GM12878 (cell line): ENCODE measurements at regions not wholly inside any gene's neighbourhood (a gene's known extent, or its start where the extent isn't known, plus 50 kb on each side); places are given as distances from the start of the nearest gene placed in this dataset.
A peak's percentile ranks its signal among the peaks of the same experiment; 100 is the strongest.

Experiments used
- ATAC-seq: fragments of 200-7000 bp; cut with Tn5 transposase; 3 replicates; pipeline ENCODE4 v1.9.1; 2020; ENCODE audit warnings: mild to moderate bottlenecking, moderate library complexity
- BruUV-seq: library from RNA; stranded (reverse); fragments of 400-500 nt; replicated peaks from 2 replicates; lab custom pipeline; 2021; lab: Mats Ljungman, UMichigan
- CTCF ChIA-PET: fragments of 300-600 bp; sonication (Branson Sonifier 250); formaldehyde crosslinking; extraction: SDS; loops from one replicate; lab custom pipeline; 2021; ENCODE audit warnings: inconsistent platforms; lab: Yijun Ruan, JAX
- POLR2A ChIA-PET: fragments of 350-600 bp; formaldehyde crosslinking; extraction: SDS; loops from one replicate; lab custom pipeline; 2021; ENCODE audit warnings: inconsistent platforms; lab: Charles Lee
- RAD21 ChIA-PET: fragments of 300-600 bp; sonication (Branson Sonifier 250); formaldehyde crosslinking; loops from one replicate; lab custom pipeline; 2023; ENCODE audit warnings: antibody characterized with exemption; ENCODE audit not compliant: unreplicated experiment; lab: Charles Lee
- SMC1A ChIA-PET: fragments of 300-600 bp; sonication (Branson Sonifier 250); formaldehyde crosslinking; loops from one replicate; lab custom pipeline; 2023; ENCODE audit not compliant: unreplicated experiment, uncharacterized antibody; lab: Charles Lee
- DNase-seq: peaks from one replicate; pipeline ENCODE4 v3.0.0-alpha.2; 2011; ENCODE audit warnings: low read depth, low spot score
- FAIRE-seq: peaks from 3 replicates; lab custom pipeline; 2011; peaks lifted over from hg19 to GRCh38; lab: Jason Lieb, UNC
- H2AFZ ChIP-seq: 2 replicates; pipeline ENCODE4 v1.6.0; 2011; ENCODE audit warnings: low read depth, low read length, control low read depth; ENCODE audit not compliant: control insufficient read depth
- H3K27ac ChIP-seq: 2 replicates; pipeline ENCODE4 v1.5.1; 2011; ENCODE audit warnings: control low read depth; ENCODE audit not compliant: control insufficient read depth, insufficient read depth
- H3K27me3 ChIP-seq, 2 experiments: replicated peaks in 1 of 2; 2 replicates each; pipeline versions ENCODE4 v1.6.0 to v1.6.1; 2011; ENCODE audit warnings: low read length in 1 of 2; ENCODE audit not compliant: control insufficient read depth in 2 of 2, insufficient read depth in 2 of 2
- H3K36me3 ChIP-seq, 2 experiments: 2 replicates each; pipeline ENCODE4 v1.5.1; 2011; ENCODE audit warnings: low read length in 1 of 2; ENCODE audit not compliant: control insufficient read depth in 2 of 2, insufficient read depth in 2 of 2
- H3K4me1 ChIP-seq: 2 replicates; pipeline ENCODE4 v1.6.1; 2011; ENCODE audit warnings: mild to moderate bottlenecking, low read length, moderate library complexity, mixed read lengths; ENCODE audit not compliant: control insufficient read depth, insufficient read depth
- H3K4me2 ChIP-seq: 2 replicates; pipeline ENCODE4 v1.6.0; 2011; ENCODE audit warnings: control low read depth; ENCODE audit not compliant: control insufficient read depth, insufficient read depth
- H3K4me3 ChIP-seq: fragments of 200-600 bp; sonication (generic); 2 replicates; pipeline ENCODE4 v1.5.1; 2016
- H3K79me2 ChIP-seq: 2 replicates; pipeline ENCODE4 v1.6.0; 2011; ENCODE audit warnings: low read length; ENCODE audit not compliant: control insufficient read depth, insufficient read depth
- H3K9ac ChIP-seq: 2 replicates; pipeline ENCODE4 v1.8.0; 2011; ENCODE audit warnings: low read length, control low read depth, mixed read lengths; ENCODE audit not compliant: control insufficient read depth, insufficient read depth
- H3K9me3 ChIP-seq: replicated peaks from 3 replicates; pipeline ENCODE4 v1.5.1; 2011; ENCODE audit warnings: mild to moderate bottlenecking, low read length; ENCODE audit not compliant: control insufficient read depth, insufficient read depth
- H4K20me1 ChIP-seq: 2 replicates; pipeline ENCODE4 v1.6.0; 2011; ENCODE audit not compliant: control insufficient read depth, insufficient read depth
- ATF7 ChIP-seq: fragments of 450-650 bp; IDR thresholded peaks from 2 replicates; pipeline ENCODE4 v1.6.1; 2016; ENCODE audit warnings: low read depth, mild to moderate bottlenecking
- BHLHE40 ChIP-seq, 2 experiments: fragments of 450-650 bp in 1 of 2; IDR thresholded peaks; 2 replicates each; pipeline ENCODE4 v1.6.1; 2011 to 2017; ENCODE audit warnings: low read depth in 2 of 2, borderline replicate concordance in 1 of 2, improper control_type of control experiment in 1 of 2, low read length in 1 of 2, mild to moderate bottlenecking in 1 of 2
- CEBPB ChIP-seq, 2 experiments: fragments of 150-350 bp in 1 of 2; IDR thresholded peaks; 2 replicates each; pipeline ENCODE4 v1.6.1; 2012 to 2014; ENCODE audit warnings: low read depth in 2 of 2, low read length in 2 of 2, borderline replicate concordance in 1 of 2, inconsistent platforms in 1 of 2
- EP300 ChIP-seq, 2 experiments: fragments of 150-350 bp in 1 of 2; IDR thresholded peaks; 2 replicates each; pipeline ENCODE4 v1.6.1; 2011 to 2012; ENCODE audit warnings: low read depth in 2 of 2, low read length in 2 of 2, borderline replicate concordance in 1 of 2, improper control_type of control experiment in 1 of 2, inconsistent platforms in 1 of 2; ENCODE audit not compliant: control insufficient read depth in 1 of 2
- ESRRA ChIP-seq: IDR thresholded peaks from 2 replicates; pipeline ENCODE4 v1.6.1; 2012; ENCODE audit warnings: mild to moderate bottlenecking, low read length, improper control_type of control experiment
- JUND ChIP-seq: IDR thresholded peaks from 2 replicates; pipeline ENCODE4 v1.6.1; 2012; ENCODE audit warnings: low read depth, mild to moderate bottlenecking, low read length, improper control_type of control experiment, moderate library complexity
- MEF2B ChIP-seq: fragments of 450-650 bp; IDR thresholded peaks from 2 replicates; pipeline ENCODE4 v1.6.1; 2018; ENCODE audit warnings: mild to moderate bottlenecking, moderate library complexity; ENCODE audit not compliant: partially characterized antibody, poor library complexity, severe bottlenecking
- NR2C2 ChIP-seq: IDR thresholded peaks from 2 replicates; pipeline ENCODE4 v1.6.1; 2011; ENCODE audit warnings: borderline replicate concordance, low read depth; ENCODE audit not compliant: control insufficient read depth, insufficient read length
- POLR2AphosphoS2 ChIP-seq: IDR thresholded peaks from 2 replicates; pipeline ENCODE4 v1.6.1; 2011; ENCODE audit warnings: low read depth, mild to moderate bottlenecking, low read length, improper control_type of control experiment, moderate library complexity
- RB1 ChIP-seq: fragments of 450-650 bp; formaldehyde crosslinking; IDR thresholded peaks from 2 replicates; pipeline ENCODE4 v1.6.1; 2017; ENCODE audit warnings: mild to moderate bottlenecking, borderline replicate concordance
- TCF3 ChIP-seq: IDR thresholded peaks from 2 replicates; pipeline ENCODE4 v1.6.1; 2012; ENCODE audit warnings: low read depth, mild to moderate bottlenecking, low read length, borderline replicate concordance; ENCODE audit not compliant: insufficient read depth
- YBX1 ChIP-seq: fragments of 450-650 bp; IDR thresholded peaks from 2 replicates; pipeline ENCODE4 v1.6.1; 2016; ENCODE audit warnings: antibody characterized with exemption
- YY1 ChIP-seq: IDR thresholded peaks from 2 replicates; pipeline ENCODE4 v1.6.1; 2011; ENCODE audit warnings: low read depth, mild to moderate bottlenecking, low read length
- ZNF384 ChIP-seq: IDR thresholded peaks from 2 replicates; pipeline ENCODE4 v1.6.1; 2012; ENCODE audit warnings: low read depth, mild to moderate bottlenecking, low read length, improper control_type of control experiment, borderline replicate concordance
- WGBS: methylation state at CpG from one replicate; pipeline ENCODE4 v1.1.6; 2016; ENCODE audit warnings: low lambda C conversion rate; ENCODE audit not compliant: insufficient replicate concordance, insufficient coverage; ENCODE audit errors: missing lambda C conversion rate; 5-methylcytosine and 5-hydroxymethylcytosine counted together
- in situ Hi-C: fragments of 300-500 bp; cut with MboI; formaldehyde crosslinking; loops from 9 replicates; pipeline ENCODE4 v1.14.3; 2018; ENCODE audit warnings: mixed read lengths
- intact Hi-C: fragments of 100-400 bp; cut with micrococcal nuclease; formaldehyde crosslinking; loops from one replicate; pipeline ENCODE4 v1.14.2; 2022; ENCODE audit not compliant: unreplicated experiment
- TF ChIP-seq, protein P1 (sequence below): IDR thresholded peaks from 2 replicates; pipeline ENCODE4 v1.6.1; 2011; ENCODE audit warnings: borderline replicate concordance, low read depth, mild to moderate bottlenecking, moderate library complexity, low read length; ENCODE audit not compliant: insufficient read depth, poor library complexity, severe bottlenecking
- TF ChIP-seq, protein P2 (sequence below): IDR thresholded peaks from 2 replicates; pipeline ENCODE4 v1.6.1; 2011; ENCODE audit warnings: mild to moderate bottlenecking, low read depth, low read length, moderate library complexity; ENCODE audit not compliant: insufficient replicate concordance
- TF ChIP-seq, protein P3 (sequence below): IDR thresholded peaks from 2 replicates; pipeline ENCODE4 v1.6.1; 2012; ENCODE audit warnings: low read depth, low read length, improper control_type of control experiment

DNA sequence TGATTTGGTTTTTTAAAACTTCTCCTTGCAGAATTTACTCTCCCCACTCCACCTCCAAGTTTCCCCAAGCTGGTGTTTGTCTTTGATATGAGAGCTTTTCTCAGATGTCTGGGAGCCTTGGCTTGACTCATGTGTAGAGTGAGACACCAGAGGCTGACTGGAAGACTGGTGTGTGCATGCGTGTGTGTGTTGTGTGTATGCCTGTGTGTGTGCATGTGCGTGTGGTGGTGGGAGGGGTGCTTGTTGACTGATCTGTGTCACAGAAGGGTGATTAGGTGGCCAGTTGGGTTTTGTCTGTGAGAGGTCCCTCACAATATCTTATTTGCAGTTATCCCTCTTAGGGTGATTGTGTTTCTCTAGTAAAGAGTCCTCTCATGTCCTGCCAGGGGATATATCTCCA lies 50.5 kb upstream of the HPCAL1 start:
- Histone ChIP-seq H3K4me2 (no peak overlapping the region), H3K36me3 (no peaks in the 10 kb centered on the region), H3K9me3 (peaks cover 3% of the 10 kb centered on the region; the same call in 2 of the 3 replicates), H4K20me1 (no peaks in the 10 kb centered on the region), H3K27me3 (peaks cover 0 to 3% of the 10 kb centered on the region in 2 experiments; a peak in 2 of 4 replicates), H3K4me1 (no peaks in the 10 kb centered on the region), H3K9ac (no peak overlapping the region), H3K79me2 (no peaks in the 10 kb centered on the region), H3K27ac (no peak overlapping the region), H3K4me3 (no peak overlapping the region), H2AFZ (no peak overlapping the region)
- ChIA-PET SMC1A (interaction anchor here (0.9 to 1.2 kb wide), 2 partner anchors 12 to 183 kb away, joined by 3 read pairs; no protein-coding TSS in a partner anchor), CTCF (interaction anchor here (1.0 kb wide), 1 partner anchor 157 kb away, joined by 4 read pairs; no protein-coding TSS in a partner anchor), RAD21 (interaction anchor here (1.1 kb wide), 1 partner anchor 158 kb away, joined by 3 read pairs; no protein-coding TSS in a partner anchor), POLR2A (no interaction called here)
- no peak for TF ChIP-seq YY1
- no peak for TF ChIP-seq ESRRA
- no peak for TF ChIP-seq BHLHE40 (IDR thresholded peaks at IDR 0.05; ENCODE audit: borderline replicate concordance in 1 of 2, low read depth in 2 of 2, low read length in 1 of 2)
- TF ChIP-seq ZNF384 = no peak
- TF ChIP-seq, protein P1, sequence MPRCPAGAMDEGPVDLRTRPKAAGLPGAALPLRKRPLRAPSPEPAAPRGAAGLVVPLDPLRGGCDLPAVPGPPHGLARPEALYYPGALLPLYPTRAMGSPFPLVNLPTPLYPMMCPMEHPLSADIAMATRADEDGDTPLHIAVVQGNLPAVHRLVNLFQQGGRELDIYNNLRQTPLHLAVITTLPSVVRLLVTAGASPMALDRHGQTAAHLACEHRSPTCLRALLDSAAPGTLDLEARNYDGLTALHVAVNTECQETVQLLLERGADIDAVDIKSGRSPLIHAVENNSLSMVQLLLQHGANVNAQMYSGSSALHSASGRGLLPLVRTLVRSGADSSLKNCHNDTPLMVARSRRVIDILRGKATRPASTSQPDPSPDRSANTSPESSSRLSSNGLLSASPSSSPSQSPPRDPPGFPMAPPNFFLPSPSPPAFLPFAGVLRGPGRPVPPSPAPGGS = peak; percentile 94
- no peak for TF ChIP-seq ATF7
- no peak for TF ChIP-seq MEF2B
- no peak for TF ChIP-seq YBX1
- TF ChIP-seq, protein P2, sequence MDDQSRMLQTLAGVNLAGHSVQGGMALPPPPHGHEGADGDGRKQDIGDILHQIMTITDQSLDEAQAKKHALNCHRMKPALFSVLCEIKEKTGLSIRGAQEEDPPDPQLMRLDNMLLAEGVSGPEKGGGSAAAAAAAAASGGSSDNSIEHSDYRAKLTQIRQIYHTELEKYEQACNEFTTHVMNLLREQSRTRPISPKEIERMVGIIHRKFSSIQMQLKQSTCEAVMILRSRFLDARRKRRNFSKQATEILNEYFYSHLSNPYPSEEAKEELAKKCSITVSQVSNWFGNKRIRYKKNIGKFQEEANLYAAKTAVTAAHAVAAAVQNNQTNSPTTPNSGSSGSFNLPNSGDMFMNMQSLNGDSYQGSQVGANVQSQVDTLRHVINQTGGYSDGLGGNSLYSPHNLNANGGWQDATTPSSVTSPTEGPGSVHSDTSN = peak; percentile 17
- no peak for TF ChIP-seq CEBPB (IDR thresholded peaks at IDR 0.05; ENCODE audit: borderline replicate concordance in 1 of 2, low read depth in 2 of 2, low read length in 2 of 2)
- TF ChIP-seq TCF3 = no peak
- TF ChIP-seq NR2C2 = no peak
- TF ChIP-seq RB1 = no peak
- TF ChIP-seq, protein P3, sequence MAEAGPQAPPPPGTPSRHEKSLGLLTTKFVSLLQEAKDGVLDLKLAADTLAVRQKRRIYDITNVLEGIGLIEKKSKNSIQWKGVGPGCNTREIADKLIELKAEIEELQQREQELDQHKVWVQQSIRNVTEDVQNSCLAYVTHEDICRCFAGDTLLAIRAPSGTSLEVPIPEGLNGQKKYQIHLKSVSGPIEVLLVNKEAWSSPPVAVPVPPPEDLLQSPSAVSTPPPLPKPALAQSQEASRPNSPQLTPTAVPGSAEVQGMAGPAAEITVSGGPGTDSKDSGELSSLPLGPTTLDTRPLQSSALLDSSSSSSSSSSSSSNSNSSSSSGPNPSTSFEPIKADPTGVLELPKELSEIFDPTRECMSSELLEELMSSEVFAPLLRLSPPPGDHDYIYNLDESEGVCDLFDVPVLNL = no peak
- no peak for TF ChIP-seq JUND
- TF ChIP-seq POLR2AphosphoS2 = no peak
- TF ChIP-seq EP300 (IDR thresholded peaks at IDR 0.05; ENCODE audit: borderline replicate concordance in 1 of 2, control insufficient read depth in 1 of 2, low read depth in 2 of 2, low read length in 2 of 2) = no peak
- no TSS peak for BruUV-seq
- WGBS = 69% methylated on average over 2 of the region's 2 CpGs
- in situ Hi-C loops = no loop called here
- no peak for FAIRE-seq
- no peak for DNase-seq
- no peak for ATAC-seq
- intact Hi-C loops = no loop called here
